ENCODE measurements at regions not wholly inside any gene's neighbourhood (a gene's known extent, or its start where the extent isn't known, plus 50 kb on each side); places are given as distances from the start of the nearest gene placed in this dataset.
"Not testable (repeated sequence)": the region's sequence is repeated elsewhere in the genome, so short reads cannot be mapped to it uniquely, and the experiment has no call there.

- no peak for DNase-seq (ENCODE audit: low read depth in 2 of 2, low spot score in 1 of 2)
Measured at GRCh38 chr4:53717064-53717549, 125.8 kb upstream of the LNX1 start.

- DNase-seq (ENCODE audit: low read depth in 2 of 2, low spot score in 1 of 2), result no peak
Measured at GRCh38 chr4:53716471-53717063, 125.3 kb upstream of the LNX1 start.

- no peak for DNase-seq (ENCODE audit: low read depth in 2 of 2, low spot score in 1 of 2)
Measured at GRCh38 chr4:53716011-53716410, 124.7 kb upstream of the LNX1 start.

GRCh38 chr4:53714236-53715140 lies 123.2 kb upstream of the LNX1 start:
- no peak for DNase-seq (ENCODE audit: low read depth in 2 of 2, low spot score in 1 of 2)

GRCh38 chr4:53713767-53714166 lies 122.5 kb upstream of the LNX1 start:
- DNase-seq (ENCODE audit: low read depth in 2 of 2, low spot score in 1 of 2), result no peak

- DNase-seq (ENCODE audit: low read depth in 2 of 2, low spot score in 1 of 2), result no peak
Measured at GRCh38 chr4:53713296-53713695, 122.0 kb upstream of the LNX1 start.

- DNase-seq (ENCODE audit: low read depth in 2 of 2, low spot score in 1 of 2), result no peak
Measured at GRCh38 chr4:53712408-53713020, 121.2 kb upstream of the LNX1 start.

- DNase-seq (ENCODE audit: low read depth in 2 of 2, low spot score in 1 of 2), result no peak
Measured at GRCh38 chr4:53711926-53712325, 120.6 kb upstream of the LNX1 start.

GRCh38 chr4:53709693-53710092 lies 118.4 kb upstream of the LNX1 start:
- DNase-seq (ENCODE audit: low read depth in 2 of 2, low spot score in 1 of 2), result no peak

- no peak for DNase-seq (ENCODE audit: low read depth in 2 of 2, low spot score in 1 of 2)
Measured at GRCh38 chr4:53707491-53707890, 116.2 kb upstream of the LNX1 start.

- no peak for DNase-seq (ENCODE audit: low read depth in 2 of 2, low spot score in 1 of 2)
Measured at GRCh38 chr4:53706422-53707032, 115.2 kb upstream of the LNX1 start.

- no peak for DNase-seq (ENCODE audit: low read depth in 2 of 2, low spot score in 1 of 2)
Measured at GRCh38 chr4:53705972-53706371, 114.7 kb upstream of the LNX1 start.

GRCh38 chr4:53705151-53705764 lies 114.0 kb upstream of the LNX1 start:
- DNase-seq (ENCODE audit: low read depth in 2 of 2, low spot score in 1 of 2), result no peak

GRCh38 chr4:53704329-53704728 lies 113.0 kb upstream of the LNX1 start:
- no peak for DNase-seq (ENCODE audit: low read depth in 2 of 2, low spot score in 1 of 2)

- no peak for DNase-seq (ENCODE audit: low read depth in 2 of 2, low spot score in 1 of 2)
Measured at GRCh38 chr4:53703267-53703655, 112.0 kb upstream of the LNX1 start.

GRCh38 chr4:53702334-53703266 lies 111.3 kb upstream of the LNX1 start:
- DNase-seq (ENCODE audit: low read depth in 2 of 2, low spot score in 1 of 2), result no peak

GRCh38 chr4:53701260-53701659 lies 110.0 kb upstream of the LNX1 start:
- DNase-seq (ENCODE audit: low read depth in 2 of 2, low spot score in 1 of 2), result not testable (repeated sequence)

- DNase-seq (ENCODE audit: low read depth in 2 of 2, low spot score in 1 of 2), result not testable (repeated sequence)
Measured at GRCh38 chr4:53699310-53699709, 108.0 kb upstream of the LNX1 start.

- DNase-seq (ENCODE audit: low read depth in 2 of 2, low spot score in 1 of 2), result no peak
Measured at GRCh38 chr4:53697016-53697685, 105.9 kb upstream of the LNX1 start.

All from stimulated activated CD8-positive, alpha-beta memory T cell treated with anti-CD3 and anti-CD28 coated beads, Interleukin-4, amount 100 ng/mL, for 4 hours (primary cell).